ENCODE measurements at regions not wholly inside any gene's neighbourhood (a gene's known extent, or its start where the extent isn't known, plus 50 kb on each side); places are given as distances from the start of the nearest gene placed in this dataset.

- H2AFZ ChIP-seq (ENCODE audit: low read length): no peak overlapping the region
- TF ChIP-seq CTCF (IDR thresholded peaks at IDR 0.05; ENCODE audit: low read length): no peak
- no peak for TF ChIP-seq EZH2 (IDR thresholded peaks at IDR 0.05; ENCODE audit: borderline replicate concordance, low read length)
- H3K9ac ChIP-seq (ENCODE audit: low read length): no peak overlapping the region
- H3K4me1 ChIP-seq (ENCODE audit: insufficient read depth, low read length, severe bottlenecking): no peaks in the 10 kb centered on the region
- H3K36me3 ChIP-seq (ENCODE audit: insufficient read depth, low read length): no peaks in the 10 kb centered on the region
- no peak overlapping the region for H3K4me3 ChIP-seq (ENCODE audit: low read depth, low read length, poor library complexity, severe bottlenecking)
- no peaks in the 10 kb centered on the region for H3K9me2 ChIP-seq (ENCODE audit: low read depth, low read length)
- H3K4me2 ChIP-seq (ENCODE audit: low read length): no peak overlapping the region
- H3K9me3 ChIP-seq (ENCODE audit: low read length): no peaks in the 10 kb centered on the region
- no peaks in the 10 kb centered on the region for H3K79me2 ChIP-seq (ENCODE audit: insufficient read depth, low read length)
- no peaks in the 10 kb centered on the region for H4K20me1 ChIP-seq (ENCODE audit: insufficient read depth, low read length)
- H3F3A ChIP-seq (ENCODE audit: insufficient read depth, low read length): no peaks in the 10 kb centered on the region
- H3K27ac ChIP-seq (ENCODE audit: low read depth, low read length, poor library complexity, severe bottlenecking): no peak overlapping the region
- no peaks in the 10 kb centered on the region for H3K27me3 ChIP-seq (ENCODE audit: insufficient read depth, low read length)
Observed at GRCh38 chr10:53682885-53683284, 910.3 kb upstream of the MBL2 start.

- no peaks in the 10 kb centered on the region for H4K20me1 ChIP-seq (ENCODE audit: insufficient read depth, low read length)
- H3K9me3 ChIP-seq (ENCODE audit: low read length): no peaks in the 10 kb centered on the region
- no peaks in the 10 kb centered on the region for H3F3A ChIP-seq (ENCODE audit: insufficient read depth, low read length)
Observed at GRCh38 chr10:53682458-53682857, 909.9 kb upstream of the MBL2 start.

GRCh38 chr10:53679666-53680065 lies 907.1 kb upstream of the MBL2 start:
- H3K9me2 ChIP-seq (ENCODE audit: low read depth, low read length): no peaks in the 10 kb centered on the region
- H3K9ac ChIP-seq (ENCODE audit: low read length): no peak overlapping the region
- no peaks in the 10 kb centered on the region for H3K36me3 ChIP-seq (ENCODE audit: insufficient read depth, low read length)
- TF ChIP-seq CTCF (IDR thresholded peaks at IDR 0.05; ENCODE audit: low read length) (no peak), EZH2 (IDR thresholded peaks at IDR 0.05; ENCODE audit: borderline replicate concordance, low read length) (no peak)
- no peaks in the 10 kb centered on the region for H3K9me3 ChIP-seq (ENCODE audit: low read length)
- no peak overlapping the region for H2AFZ ChIP-seq (ENCODE audit: low read length)
- H3K79me2 ChIP-seq (ENCODE audit: insufficient read depth, low read length): no peaks in the 10 kb centered on the region
- H3K4me1 ChIP-seq (ENCODE audit: insufficient read depth, low read length, severe bottlenecking): no peaks in the 10 kb centered on the region
- no peak overlapping the region for H3K4me3 ChIP-seq (ENCODE audit: low read depth, low read length, poor library complexity, severe bottlenecking)
- H4K20me1 ChIP-seq (ENCODE audit: insufficient read depth, low read length): no peaks in the 10 kb centered on the region
- H3K27ac ChIP-seq (ENCODE audit: low read depth, low read length, poor library complexity, severe bottlenecking): no peak overlapping the region
- H3K27me3 ChIP-seq (ENCODE audit: insufficient read depth, low read length): no peaks in the 10 kb centered on the region
- no peaks in the 10 kb centered on the region for H3F3A ChIP-seq (ENCODE audit: insufficient read depth, low read length)
- H3K4me2 ChIP-seq (ENCODE audit: low read length): no peak overlapping the region

More at GRCh38 chr10:53682458-53682857, 909.9 kb upstream of the MBL2 start:
- H3K27ac ChIP-seq (ENCODE audit: low read depth, low read length, poor library complexity, severe bottlenecking): no peak overlapping the region
- H3K36me3 ChIP-seq (ENCODE audit: insufficient read depth, low read length): no peaks in the 10 kb centered on the region
- no peak overlapping the region for H3K4me2 ChIP-seq (ENCODE audit: low read length)
- no peak overlapping the region for H3K9ac ChIP-seq (ENCODE audit: low read length)
- no peaks in the 10 kb centered on the region for H3K27me3 ChIP-seq (ENCODE audit: insufficient read depth, low read length)
- TF ChIP-seq EZH2 (IDR thresholded peaks at IDR 0.05; ENCODE audit: borderline replicate concordance, low read length): no peak
- H3K79me2 ChIP-seq (ENCODE audit: insufficient read depth, low read length): no peaks in the 10 kb centered on the region
- H3K4me3 ChIP-seq (ENCODE audit: low read depth, low read length, poor library complexity, severe bottlenecking): no peak overlapping the region
- no peaks in the 10 kb centered on the region for H3K4me1 ChIP-seq (ENCODE audit: insufficient read depth, low read length, severe bottlenecking)
- H3K9me2 ChIP-seq (ENCODE audit: low read depth, low read length): no peaks in the 10 kb centered on the region
- no peak overlapping the region for H2AFZ ChIP-seq (ENCODE audit: low read length)

- no peaks in the 10 kb centered on the region for H3K79me2 ChIP-seq (ENCODE audit: insufficient read depth, low read length)
- H3K36me3 ChIP-seq (ENCODE audit: insufficient read depth, low read length): no peaks in the 10 kb centered on the region
- no peaks in the 10 kb centered on the region for H3K27me3 ChIP-seq (ENCODE audit: insufficient read depth, low read length)
- TF ChIP-seq EZH2 (IDR thresholded peaks at IDR 0.05; ENCODE audit: borderline replicate concordance, low read length) (no peak), CTCF (IDR thresholded peaks at IDR 0.05; ENCODE audit: low read length) (no peak)
- H2AFZ ChIP-seq (ENCODE audit: low read length): no peak overlapping the region
- H3K4me2 ChIP-seq (ENCODE audit: low read length): no peak overlapping the region
- H3K4me1 ChIP-seq (ENCODE audit: insufficient read depth, low read length, severe bottlenecking): no peaks in the 10 kb centered on the region
- H3K27ac ChIP-seq (ENCODE audit: low read depth, low read length, poor library complexity, severe bottlenecking): no peak overlapping the region
- no peaks in the 10 kb centered on the region for H4K20me1 ChIP-seq (ENCODE audit: insufficient read depth, low read length)
- no peaks in the 10 kb centered on the region for H3K9me2 ChIP-seq (ENCODE audit: low read depth, low read length)
- no peaks in the 10 kb centered on the region for H3F3A ChIP-seq (ENCODE audit: insufficient read depth, low read length)
- H3K9ac ChIP-seq (ENCODE audit: low read length): no peak overlapping the region
- no peak overlapping the region for H3K4me3 ChIP-seq (ENCODE audit: low read depth, low read length, poor library complexity, severe bottlenecking)
- H3K9me3 ChIP-seq (ENCODE audit: low read length): no peaks in the 10 kb centered on the region
Observed at GRCh38 chr10:53675177-53675576, 902.6 kb upstream of the MBL2 start.

All from OCI-LY1 (cell line).